Mucosa of rectum (tissue), 2 donors: ENCODE measurements at regions not wholly inside any gene's neighbourhood (a gene's known extent, or its start where the extent isn't known, plus 50 kb on each side); places are given as distances from the start of the nearest gene placed in this dataset.

ENCODE experiments used
- H3K27ac ChIP-seq, 2 donors: one replicate each; pipeline ENCODE4 v1.7.0; 2013; ENCODE audit warnings: inconsistent platforms in 2 of 2, low read depth in 2 of 2, low read length in 2 of 2
- H3K27me3 ChIP-seq, 2 donors: one replicate each; pipeline ENCODE4 v1.7.0; 2013; ENCODE audit warnings: low read length in 2 of 2; ENCODE audit not compliant: control insufficient read depth in 2 of 2, insufficient read depth in 2 of 2
- H3K36me3 ChIP-seq, 2 donors: one replicate each; pipeline ENCODE4 v1.7.0; 2013; ENCODE audit warnings: low read length in 2 of 2; ENCODE audit not compliant: control insufficient read depth in 2 of 2, insufficient read depth in 2 of 2
- H3K4me1 ChIP-seq, 2 donors: one replicate each; pipeline ENCODE4 v1.7.0; 2013; ENCODE audit warnings: low read length in 2 of 2, mild to moderate bottlenecking in 1 of 2; ENCODE audit not compliant: control insufficient read depth in 2 of 2, insufficient read depth in 2 of 2
- H3K4me3 ChIP-seq, 2 donors: one replicate each; pipeline ENCODE4 v1.7.0; 2013; ENCODE audit warnings: low read length in 2 of 2
- H3K9ac ChIP-seq, 2 donors: one replicate each; pipeline ENCODE4 v1.7.0; 2013; ENCODE audit warnings: low read length in 2 of 2, low read depth in 1 of 2, mild to moderate bottlenecking in 1 of 2
- H3K9me3 ChIP-seq, 2 donors: one replicate each; pipeline ENCODE4 v1.7.0; 2013; ENCODE audit warnings: low read length in 2 of 2; ENCODE audit not compliant: control insufficient read depth in 2 of 2
- donor health status: healthy.
- donor health status: Normal muscosa, but diverticular disease.

- Histone ChIP-seq H3K27ac (peak overlapping the region; percentile 74 to 81), H3K27me3 (no peaks in the 10 kb centered on the region), H3K9me3 (no peaks in the 10 kb centered on the region), H3K4me3 (no peak overlapping the region), H3K4me1 (peaks cover 39 to 60% of the 10 kb centered on the region in 2 donors), H3K9ac (no peak overlapping the region), H3K36me3 (no peaks in the 10 kb centered on the region)
Observed at GRCh38 chr12:89948271-89949175, 239.9 kb upstream of the ATP2B1 start.

GRCh38 chr12:89947437-89948270, 239.0 kb upstream of the ATP2B1 start:
- H3K4me1 ChIP-seq, result peaks cover 45 to 64% of the 10 kb centered on the region in 2 donors
- peak overlapping the region; percentile 74 to 81 for H3K27ac ChIP-seq
- peak overlapping the region; percentile 5 to 52 for H3K9ac ChIP-seq

GRCh38 chr12:89946518-89947135, 238.0 kb upstream of the ATP2B1 start:
- H3K9ac ChIP-seq, result no peak overlapping the region
- H3K36me3 ChIP-seq, result no peaks in the 10 kb centered on the region
- H3K4me3 ChIP-seq, result no peak overlapping the region
- peaks cover 47 to 63% of the 10 kb centered on the region in 2 donors for H3K4me1 ChIP-seq
- no peaks in the 10 kb centered on the region for H3K9me3 ChIP-seq
- H3K27ac ChIP-seq, result peak overlapping the region; percentile 74 to 81
- no peaks in the 10 kb centered on the region for H3K27me3 ChIP-seq

More at GRCh38 chr12:89947437-89948270, 239.0 kb upstream of the ATP2B1 start:
- Histone ChIP-seq H3K36me3 (no peaks in the 10 kb centered on the region), H3K9me3 (no peaks in the 10 kb centered on the region), H3K4me3 (peak overlapping the region; percentile 45 to 53), H3K27me3 (no peaks in the 10 kb centered on the region)

GRCh38 chr12:89945123-89945522, 236.5 kb upstream of the ATP2B1 start:
- Histone ChIP-seq H3K9ac (no peak overlapping the region), H3K27me3 (no peaks in the 10 kb centered on the region), H3K9me3 (no peaks in the 10 kb centered on the region), H3K27ac (no peak overlapping the region), H3K36me3 (no peaks in the 10 kb centered on the region), H3K4me3 (no peak overlapping the region), H3K4me1 (peaks cover 43 to 52% of the 10 kb centered on the region in 2 donors)

GRCh38 chr12:89943463-89943862, 234.8 kb upstream of the ATP2B1 start:
- no peaks in the 10 kb centered on the region for H3K36me3 ChIP-seq
- no peaks in the 10 kb centered on the region for H3K9me3 ChIP-seq
- peaks cover 33 to 42% of the 10 kb centered on the region in 2 donors for H3K4me1 ChIP-seq
- no peak overlapping the region for H3K4me3 ChIP-seq
- no peak overlapping the region for H3K27ac ChIP-seq
- no peaks in the 10 kb centered on the region for H3K27me3 ChIP-seq
- no peak overlapping the region for H3K9ac ChIP-seq

GRCh38 chr12:89941436-89941835, 232.8 kb upstream of the ATP2B1 start:
- peaks cover 19 to 26% of the 10 kb centered on the region in 2 donors for H3K4me1 ChIP-seq

GRCh38 chr12:89939522-89940215, 231.0 kb upstream of the ATP2B1 start:
- H3K4me1 ChIP-seq, result peaks cover 11 to 18% of the 10 kb centered on the region in 2 donors
- no peak overlapping the region for H3K27ac ChIP-seq
- H3K36me3 ChIP-seq, result no peaks in the 10 kb centered on the region
- H3K4me3 ChIP-seq, result peak overlapping the region in 1 of 2 donors; percentile 11
- no peaks in the 10 kb centered on the region for H3K27me3 ChIP-seq
- no peak overlapping the region for H3K9ac ChIP-seq
- H3K9me3 ChIP-seq, result no peaks in the 10 kb centered on the region

More at GRCh38 chr12:89941436-89941835, 232.8 kb upstream of the ATP2B1 start:
- no peak overlapping the region for H3K4me3 ChIP-seq
- H3K36me3 ChIP-seq, result no peaks in the 10 kb centered on the region
- no peak overlapping the region for H3K9ac ChIP-seq
- no peaks in the 10 kb centered on the region for H3K9me3 ChIP-seq
- H3K27ac ChIP-seq, result no peak overlapping the region
- H3K27me3 ChIP-seq, result no peaks in the 10 kb centered on the region

GRCh38 chr12:89936631-89937030, 228.0 kb upstream of the ATP2B1 start:
- Histone ChIP-seq H3K36me3 (no peaks in the 10 kb centered on the region), H3K9ac (no peak overlapping the region), H3K9me3 (no peaks in the 10 kb centered on the region), H3K4me3 (no peak overlapping the region), H3K27ac (no peak overlapping the region), H3K4me1 (peaks cover 0 to 11% of the 10 kb centered on the region in 2 donors), H3K27me3 (no peaks in the 10 kb centered on the region)

- Histone ChIP-seq H3K36me3 (no peaks in the 10 kb centered on the region), H3K9ac (no peak overlapping the region), H3K27ac (no peak overlapping the region), H3K4me1 (peaks cover 0 to 9% of the 10 kb centered on the region in 2 donors), H3K9me3 (no peaks in the 10 kb centered on the region), H3K27me3 (no peaks in the 10 kb centered on the region), H3K4me3 (no peak overlapping the region)
Observed at GRCh38 chr12:89935850-89936249, 227.2 kb upstream of the ATP2B1 start.
